Stimulated activated CD4-positive, alpha-beta T cell treated with anti-CD3 and anti-CD28 coated beads, TNF-alpha, amount 100 ng/mL, for 4 hours (primary cell): ENCODE measurements at regions not wholly inside any gene's neighbourhood (a gene's known extent, or its start where the extent isn't known, plus 50 kb on each side); places are given as distances from the start of the nearest gene placed in this dataset.
"Not testable (repeated sequence)": the region's sequence is repeated elsewhere in the genome, so short reads cannot be mapped to it uniquely, and the experiment has no call there.

Source experiments
- DNase-seq, 3 experiments: peaks; one replicate each; pipeline ENCODE4 v3.0.0-alpha.2; 2020; ENCODE audit warnings: low read depth in 3 of 3

GRCh38 chr12:9411616-9412268 is 196.0 kb downstream of the KLRB1 start:
- DNase-seq, result not testable (repeated sequence)

DNA sequence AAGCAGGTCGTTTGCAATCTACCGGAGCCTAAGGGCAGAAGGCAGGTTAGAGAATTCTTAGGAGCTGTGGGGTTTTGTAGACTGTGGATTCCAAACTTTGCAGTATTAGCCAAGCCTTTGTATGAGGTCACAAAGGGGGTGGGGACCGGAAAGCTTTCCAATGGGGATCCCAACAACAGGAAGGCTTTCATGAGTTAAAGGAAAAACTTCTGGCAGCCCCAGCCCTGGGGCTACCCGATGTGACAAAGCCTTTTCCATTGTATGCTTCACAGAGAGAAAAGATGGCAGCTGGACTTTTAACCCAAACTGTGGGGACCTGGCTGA is 199.2 kb upstream of the PZP start:
- DNase-seq, result not testable (repeated sequence)

DNA sequence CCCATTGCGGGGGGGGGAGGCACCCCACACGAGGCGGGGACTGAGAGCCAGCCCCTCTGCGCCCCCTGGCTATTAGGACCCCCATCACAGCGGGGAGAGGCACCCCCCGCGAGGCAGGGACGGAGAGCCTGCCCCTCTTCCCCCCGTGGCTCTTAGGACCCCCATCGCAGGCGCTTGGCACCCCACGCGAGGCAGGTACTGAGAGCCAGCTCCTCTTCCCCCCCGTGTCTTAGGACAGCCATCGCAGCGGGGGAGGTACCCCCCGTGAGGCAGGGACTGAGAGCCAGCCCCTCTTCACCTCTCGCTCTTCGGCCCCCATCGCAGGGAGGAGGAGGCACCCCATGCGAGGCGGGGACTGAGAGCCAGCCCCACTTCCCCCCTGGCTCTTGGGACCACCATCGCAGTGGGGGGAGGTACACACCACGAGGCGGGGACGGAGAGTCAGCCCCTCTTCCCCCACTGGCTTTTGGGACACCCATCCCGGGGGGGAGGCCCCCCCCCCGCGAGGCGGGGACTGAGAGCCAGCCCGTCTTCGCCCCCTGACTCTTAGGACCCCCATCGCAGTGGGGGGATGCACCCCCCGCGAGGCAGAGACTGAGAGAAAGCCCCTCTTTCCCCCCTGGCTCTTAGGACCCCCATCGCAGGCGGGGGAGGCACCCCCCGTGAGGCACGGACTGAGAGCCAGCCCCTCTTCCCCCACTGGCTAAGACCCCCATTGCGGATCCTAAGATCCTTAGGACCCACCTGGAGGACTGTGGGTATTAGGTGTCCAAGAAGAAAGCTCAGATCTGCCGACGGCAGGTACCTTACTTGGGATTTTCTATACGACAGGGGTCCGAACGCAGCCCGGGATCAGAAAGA is 198.6 kb upstream of the PZP start:
- DNase-seq, result no peak

- DNase-seq, result no peak
Observed at GRCh38 chr12:9405886-9406563, 197.8 kb upstream of the PZP start.

DNA sequence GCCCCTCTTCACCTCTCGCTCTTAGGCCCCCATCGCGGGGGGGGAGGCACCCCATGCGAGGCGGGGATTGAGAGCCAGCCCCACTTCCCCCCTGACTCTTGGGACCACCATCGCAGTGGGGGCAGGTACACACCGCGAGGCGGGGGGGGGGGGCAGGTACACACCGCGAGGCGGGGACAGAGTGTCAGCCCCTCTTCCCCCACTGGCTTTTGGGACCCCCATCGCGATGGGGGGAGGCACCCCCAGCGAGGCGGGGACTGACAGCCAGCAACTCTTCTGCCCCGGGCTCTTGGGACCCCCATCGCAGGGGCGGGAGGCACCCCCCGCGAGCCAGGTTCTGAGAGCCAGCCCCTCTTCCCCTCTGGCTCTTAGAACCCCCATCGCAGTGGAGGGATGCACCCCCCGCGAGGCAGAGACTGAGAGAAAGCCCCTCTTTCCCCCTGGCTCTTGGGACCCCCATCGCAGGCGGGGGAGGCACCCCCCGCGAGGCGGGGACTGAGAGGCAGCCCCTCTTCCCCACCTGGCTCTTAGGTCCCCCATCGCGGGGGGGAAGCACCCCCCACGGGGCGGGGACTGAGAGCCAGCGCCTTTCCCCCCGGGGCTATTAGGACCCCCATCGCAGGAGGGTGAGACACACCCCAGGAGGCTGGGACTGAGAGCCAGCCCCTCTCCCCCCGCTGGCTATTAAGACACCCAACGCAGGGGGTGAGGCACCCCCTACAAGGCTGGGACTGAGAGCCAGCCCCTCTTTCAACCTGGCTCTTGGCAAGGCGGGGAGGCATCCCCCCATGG is 196.5 kb upstream of the PZP start:
- DNase-seq, result no peak

DNA sequence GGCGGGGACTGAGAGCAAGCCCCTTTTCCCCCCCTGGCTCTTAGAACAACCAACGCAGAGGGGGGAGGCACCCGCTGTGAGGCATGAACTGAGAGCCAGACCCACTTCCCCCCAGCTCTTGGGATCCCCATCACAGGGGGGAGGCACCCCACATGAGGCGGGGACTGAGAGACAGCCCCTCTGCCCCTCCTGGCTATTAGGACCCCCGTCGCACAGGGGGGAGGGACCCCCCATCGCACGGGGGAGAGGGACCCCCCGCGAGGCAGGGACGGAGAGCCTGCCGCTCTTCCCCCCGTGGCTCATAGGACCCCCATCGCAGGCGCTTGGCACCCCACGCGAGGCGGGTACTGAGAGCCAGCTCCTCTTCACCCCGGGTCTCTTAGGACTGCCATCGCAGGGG is 195.8 kb upstream of the PZP start:
- DNase-seq, result no peak

- DNase-seq, result not testable (repeated sequence)
Observed at GRCh38 chr12:9402432-9403040, 194.3 kb upstream of the PZP start.

DNA sequence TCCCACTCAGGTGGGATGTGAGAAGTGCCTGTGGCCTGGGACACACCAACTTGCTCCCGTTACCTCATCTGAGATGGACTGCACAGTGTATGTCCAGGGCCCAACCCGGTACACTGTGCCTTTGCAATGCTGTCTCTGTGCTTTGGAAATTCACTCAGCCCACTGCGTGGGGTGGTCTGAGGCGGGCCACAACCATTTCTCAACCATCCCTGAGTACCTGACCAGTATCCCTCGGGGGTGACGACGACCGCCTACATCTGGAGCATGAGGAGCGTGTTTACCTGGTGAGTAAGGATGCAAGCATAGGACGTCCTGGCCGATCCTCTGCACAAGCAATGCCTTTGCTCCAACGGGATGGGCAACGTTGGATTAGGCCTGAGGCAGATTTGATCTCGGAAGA is 188.2 kb upstream of the PZP start:
- not testable (repeated sequence) for DNase-seq

DNA sequence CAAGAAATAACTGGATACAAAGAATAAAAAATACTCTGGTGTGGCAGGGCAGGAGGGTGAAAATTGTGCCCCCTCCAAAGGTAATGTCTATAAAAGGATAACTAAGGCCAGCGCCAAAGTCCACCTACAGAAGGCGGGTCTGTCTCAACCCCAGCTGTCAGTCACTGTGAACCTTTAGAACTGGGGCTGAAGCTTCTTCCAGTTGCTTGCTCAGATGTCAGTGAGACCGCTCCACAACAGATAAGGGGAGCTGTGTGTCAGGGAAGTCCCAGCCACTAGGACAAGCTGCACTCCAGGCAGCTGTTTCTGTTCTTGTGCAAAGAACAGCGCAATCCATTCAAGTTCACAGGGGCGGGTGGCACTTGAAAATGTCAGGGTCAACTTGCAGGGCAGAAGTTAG is 187.0 kb upstream of the PZP start:
- not testable (repeated sequence) for DNase-seq

DNA sequence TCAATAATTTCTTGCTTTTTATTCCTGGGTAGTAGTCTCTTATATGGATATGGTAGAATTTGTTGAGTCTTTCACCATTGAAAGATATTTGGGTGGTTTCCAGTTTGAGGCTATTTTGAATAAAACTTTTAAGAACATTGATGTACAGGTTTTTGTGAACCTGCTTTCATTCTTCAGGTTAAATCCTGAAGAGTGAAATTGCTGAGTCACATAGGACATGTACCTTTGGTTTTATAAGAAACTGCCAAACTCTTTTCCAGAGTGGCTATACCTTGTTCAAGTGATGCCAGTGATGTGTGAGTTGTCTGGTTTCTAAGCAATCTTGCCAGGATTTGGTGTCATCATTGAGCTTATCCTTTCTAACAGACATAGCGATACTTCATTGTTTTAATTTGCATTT is 184.6 kb upstream of the PZP start:
- no peak for DNase-seq

- no peak for DNase-seq
Observed at GRCh38 chr12:9391815-9392214, 183.6 kb upstream of the PZP start.

- DNase-seq, result no peak
Observed at GRCh38 chr12:9390761-9391160, 182.6 kb upstream of the PZP start.

- no peak for DNase-seq
Observed at GRCh38 chr12:9389796-9390195, 181.6 kb upstream of the PZP start.

DNA sequence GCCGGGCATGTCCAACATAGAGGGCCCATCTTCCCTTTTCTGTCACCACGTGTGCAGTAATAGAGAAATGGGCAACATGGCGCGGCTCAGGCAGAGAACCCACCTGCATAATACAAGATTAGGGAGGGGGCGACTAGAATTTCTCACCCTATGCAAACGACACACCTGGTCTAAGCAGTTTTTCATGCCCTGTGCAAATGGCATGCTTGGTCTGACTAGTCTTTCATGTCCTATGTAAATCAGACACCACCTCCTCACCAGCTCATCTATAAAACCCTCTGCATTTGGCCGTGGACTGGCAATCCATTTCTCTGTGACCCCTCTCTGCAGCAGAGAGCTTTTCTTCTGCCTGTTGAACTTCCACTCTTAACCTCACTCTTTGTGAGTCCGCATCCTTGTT is 180.2 kb upstream of the PZP start:
- DNase-seq, result no peak

DNA sequence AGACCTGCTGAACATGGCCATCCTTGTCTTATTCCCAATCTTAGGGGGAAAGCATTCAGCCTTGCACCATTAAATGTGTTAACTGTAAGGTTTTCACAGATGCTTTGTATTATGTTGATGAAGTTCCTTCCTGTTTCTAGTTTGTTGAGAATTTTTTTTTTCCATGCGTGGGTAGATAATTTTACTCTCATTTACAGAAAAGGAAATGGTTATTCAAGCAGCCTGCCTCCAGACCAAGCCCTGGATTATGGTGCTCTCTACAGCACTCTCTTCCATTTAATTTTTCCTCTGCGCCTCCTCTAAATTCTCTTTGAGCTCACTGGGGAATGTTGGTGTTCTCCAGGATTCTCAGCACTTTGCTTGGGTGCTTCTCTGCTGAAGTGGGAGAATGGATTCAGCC is 179.3 kb upstream of the PZP start:
- DNase-seq, result no peak

DNA sequence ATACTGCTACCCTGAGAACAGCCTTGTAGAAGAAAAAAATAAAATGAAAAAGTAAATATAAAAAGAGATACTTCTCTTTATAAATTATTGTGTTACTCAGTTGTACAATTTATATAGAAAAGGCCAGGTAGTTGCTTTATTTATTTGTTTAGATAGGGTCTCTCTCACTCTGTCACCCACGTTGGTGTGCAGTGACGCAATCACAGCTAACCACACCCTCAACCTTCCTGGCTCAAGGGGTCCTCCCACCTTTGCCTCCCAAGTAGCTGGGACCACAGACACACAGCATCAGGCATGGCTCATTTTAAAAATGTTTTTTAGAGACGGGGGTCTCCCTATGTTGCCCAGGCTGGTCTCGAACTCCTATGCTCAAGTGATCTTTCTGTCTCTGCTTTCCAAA is 175.4 kb upstream of the PZP start:
- no peak for DNase-seq

- DNase-seq, result no peak
Observed at GRCh38 chr12:9381619-9382018, 173.4 kb upstream of the PZP start.

- DNase-seq, result no peak
Observed at GRCh38 chr12:9380650-9381049, 172.5 kb upstream of the PZP start.

DNA sequence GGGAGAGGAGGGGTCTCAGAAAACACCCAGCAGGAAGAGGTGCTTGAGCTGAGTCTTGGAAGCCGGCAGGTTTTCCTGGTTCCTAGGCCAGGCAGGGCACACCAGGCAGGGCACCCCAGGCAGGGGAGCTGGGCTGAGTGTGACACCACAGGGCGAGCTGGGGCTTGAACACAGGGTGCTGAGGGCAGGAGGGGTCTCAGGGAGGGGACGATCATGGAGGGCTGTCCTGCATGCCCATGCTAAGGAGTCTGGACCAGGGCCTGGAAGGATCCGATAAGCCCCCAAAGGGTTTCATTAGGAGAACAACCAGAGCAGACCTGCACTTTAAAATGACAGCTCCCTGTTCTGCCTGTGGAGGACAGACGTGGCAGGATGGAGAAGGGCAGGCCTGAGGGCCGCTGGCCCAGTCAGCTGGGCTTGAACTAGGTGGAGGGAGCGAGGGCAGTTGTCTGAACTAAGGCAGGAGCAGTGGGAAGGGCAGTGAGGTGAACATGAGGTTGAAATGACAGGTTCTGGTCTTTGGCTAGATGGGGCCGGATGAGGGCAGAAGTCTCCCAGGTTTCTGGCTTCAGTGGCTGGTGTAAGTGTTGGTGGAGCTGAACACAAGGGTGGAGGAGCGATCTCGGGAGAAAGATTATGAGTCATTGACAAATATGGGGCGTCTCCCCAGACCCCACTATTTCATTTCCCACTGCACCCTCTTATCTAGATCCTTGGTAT is 171.0 kb upstream of the PZP start:
- DNase-seq, result no peak

DNA sequence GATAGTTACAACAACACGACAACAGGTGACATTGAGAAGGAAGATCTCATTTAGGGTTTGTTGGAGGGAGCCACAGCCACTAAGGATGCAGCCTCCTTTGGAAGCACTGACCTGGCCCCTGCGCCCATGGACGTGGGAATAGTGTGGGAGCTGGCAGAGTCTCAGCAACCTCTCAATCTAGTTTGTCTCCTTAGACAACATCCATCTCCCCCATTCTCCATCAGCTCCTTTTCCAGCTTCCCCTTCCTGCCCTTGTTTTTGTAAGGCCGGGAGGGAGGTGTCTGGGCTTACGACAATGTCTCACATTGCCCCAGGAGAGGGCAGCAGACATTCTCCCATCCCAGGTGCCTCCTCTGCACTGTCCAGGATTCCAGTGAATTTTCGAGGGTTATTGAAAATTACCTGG is 170.2 kb upstream of the PZP start:
- no peak for DNase-seq

DNA sequence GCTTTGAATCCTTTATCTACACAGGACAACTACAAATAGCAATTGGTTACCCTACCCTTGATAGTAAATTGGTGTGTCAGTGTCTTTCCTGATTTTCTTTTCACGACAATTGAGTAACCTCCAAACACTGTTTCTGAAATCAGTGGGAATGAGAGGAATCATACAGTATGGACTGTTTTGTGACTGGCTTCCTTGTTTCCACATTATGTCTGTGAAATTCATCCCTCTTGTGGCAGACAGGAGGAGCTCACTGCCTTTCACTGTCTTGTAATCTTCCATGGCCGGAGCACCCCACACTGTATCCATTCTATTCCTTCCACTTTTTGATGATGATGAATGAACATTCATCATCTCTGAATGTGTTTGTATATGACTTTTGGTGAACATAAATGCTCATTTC is 164.0 kb upstream of the PZP start:
- DNase-seq, result no peak
